ENCODE measurements at regions not wholly inside any gene's neighbourhood (a gene's known extent, or its start where the extent isn't known, plus 50 kb on each side); places are given as distances from the start of the nearest gene placed in this dataset.

DNA sequence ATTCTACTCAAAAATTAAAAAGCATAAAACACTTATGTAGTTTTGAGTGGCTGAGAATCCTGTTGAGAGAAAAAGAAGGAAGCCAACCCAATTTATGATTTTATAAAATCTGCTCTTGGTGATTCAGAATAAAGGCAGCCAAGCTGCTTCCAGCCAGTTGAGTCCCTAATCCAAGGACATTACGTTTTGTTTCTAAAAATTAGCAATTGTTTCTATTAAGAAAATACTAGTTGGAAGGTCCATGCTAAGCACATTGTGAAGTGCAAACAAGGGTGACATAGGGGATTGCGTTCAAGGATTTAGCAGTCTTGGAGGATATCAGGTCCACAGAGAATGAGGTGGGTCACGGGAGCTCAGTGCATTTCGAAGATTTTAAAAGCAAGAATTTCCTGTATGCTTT is 987.7 kb downstream of the TYW1 start:
- Mint-ChIP-seq H3K36me3 (ENCODE audit: insufficient read depth) (no peaks in the 10 kb centered on the region), H3K27ac (ENCODE audit: low read depth) (no peak overlapping the region), H3K9me3 (peaks cover 17% of the 10 kb centered on the region), H3K4me1 (no peaks in the 10 kb centered on the region), H3K27me3 (no peaks in the 10 kb centered on the region), H3K4me3 (no peak overlapping the region)
- ATAC-seq (replicated peaks; ENCODE audit: extremely low read depth, poor library complexity, severe bottlenecking) (no peak), DNase-seq (ENCODE audit: low spot score in 2 of 2) (no peak)

DNA sequence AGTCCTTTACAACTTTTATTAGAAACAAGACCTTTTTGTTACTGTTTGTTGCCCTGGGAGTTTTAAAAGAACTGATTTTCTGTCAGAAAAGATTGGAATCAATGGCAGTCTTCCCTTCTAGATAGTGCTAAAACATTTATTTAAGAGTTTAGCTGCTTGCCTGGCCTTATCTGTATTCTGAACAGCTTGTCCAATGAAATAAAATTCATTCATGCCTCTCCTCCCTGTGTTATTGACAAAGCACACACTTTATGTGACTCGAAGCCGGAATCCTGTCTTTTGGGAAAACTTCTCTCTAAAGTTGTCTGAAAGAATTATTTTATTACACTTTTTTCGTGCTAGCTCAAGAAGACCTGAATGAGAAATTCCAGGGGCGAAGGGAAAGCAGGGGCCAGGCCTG is 992.5 kb downstream of the TYW1 start:
- Mint-ChIP-seq H3K4me3 (no peak overlapping the region), H3K27me3 (no peaks in the 10 kb centered on the region), H3K4me1 (no peaks in the 10 kb centered on the region), H3K36me3 (ENCODE audit: insufficient read depth) (peaks cover 2% of the 10 kb centered on the region), H3K27ac (ENCODE audit: low read depth) (no peak overlapping the region), H3K9me3 (no peaks in the 10 kb centered on the region)
- no peak for DNase-seq (ENCODE audit: low spot score in 2 of 2)
- no peak for ATAC-seq (replicated peaks; ENCODE audit: extremely low read depth, poor library complexity, severe bottlenecking)

DNA sequence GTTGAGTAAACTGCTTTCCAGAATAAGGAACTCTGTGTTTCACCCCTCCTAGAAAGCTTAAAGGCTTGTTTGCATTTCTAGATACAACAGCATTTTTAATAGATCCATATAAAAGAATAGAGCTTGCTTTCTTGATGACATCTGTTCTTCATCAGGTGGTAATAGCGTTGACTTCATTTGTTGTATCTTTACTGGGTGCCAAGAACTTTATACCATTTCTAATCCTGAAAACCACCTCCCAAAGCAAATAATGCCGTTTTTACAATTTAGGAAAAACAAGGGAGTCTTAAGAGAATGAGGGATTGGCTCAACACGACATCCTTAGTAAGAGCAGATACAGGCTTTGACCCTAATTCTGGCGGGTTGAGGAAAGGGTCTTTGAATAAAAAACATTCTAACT is 993.4 kb downstream of the TYW1 start:
- Mint-ChIP-seq H3K27me3 (no peaks in the 10 kb centered on the region), H3K36me3 (ENCODE audit: insufficient read depth) (peaks cover 2% of the 10 kb centered on the region), H3K4me1 (no peaks in the 10 kb centered on the region), H3K27ac (ENCODE audit: low read depth) (no peak overlapping the region), H3K9me3 (no peaks in the 10 kb centered on the region), H3K4me3 (no peak overlapping the region)
- ATAC-seq (replicated peaks; ENCODE audit: extremely low read depth, poor library complexity, severe bottlenecking) (no peak), DNase-seq (ENCODE audit: low spot score in 2 of 2) (no peak)

DNA sequence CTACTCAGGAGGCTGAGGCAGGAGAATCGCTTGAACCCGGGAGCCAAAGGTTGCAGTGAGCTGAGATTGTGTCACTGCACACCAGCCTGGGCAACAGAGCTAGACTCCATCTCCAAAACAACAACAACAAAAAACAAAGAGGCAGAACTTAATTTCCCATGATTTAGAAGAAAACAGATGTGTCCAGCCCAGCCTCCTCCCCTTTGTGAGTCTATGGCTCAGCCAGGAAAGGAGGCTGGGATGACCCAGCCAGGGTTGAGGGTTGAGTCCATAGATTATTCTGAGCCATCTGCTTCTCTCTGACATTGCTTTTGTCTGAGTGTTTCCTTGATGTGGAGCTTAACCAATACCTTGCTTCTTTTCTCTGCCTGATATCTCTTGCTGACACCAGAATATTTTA is 994.1 kb downstream of the TYW1 start:
- Mint-ChIP-seq H3K4me1 (no peaks in the 10 kb centered on the region), H3K4me3 (no peak overlapping the region), H3K27ac (ENCODE audit: low read depth) (no peak overlapping the region), H3K36me3 (ENCODE audit: insufficient read depth) (peaks cover 2% of the 10 kb centered on the region), H3K27me3 (no peaks in the 10 kb centered on the region), H3K9me3 (no peaks in the 10 kb centered on the region)
- ATAC-seq (replicated peaks; ENCODE audit: extremely low read depth, poor library complexity, severe bottlenecking), result no peak
- DNase-seq (ENCODE audit: low spot score in 2 of 2), result no peak

- Mint-ChIP-seq H3K9me3 (no peaks in the 10 kb centered on the region), H3K36me3 (ENCODE audit: insufficient read depth) (peaks cover 2% of the 10 kb centered on the region), H3K4me1 (no peaks in the 10 kb centered on the region), H3K4me3 (no peak overlapping the region), H3K27ac (ENCODE audit: low read depth) (no peak overlapping the region), H3K27me3 (no peaks in the 10 kb centered on the region)
- no peak for ATAC-seq (replicated peaks; ENCODE audit: extremely low read depth, poor library complexity, severe bottlenecking)
- DNase-seq (ENCODE audit: low spot score in 2 of 2), result no peak
Measured at GRCh38 chr7:67992287-67992686, 995.7 kb downstream of the TYW1 start.

- H3K9me3 Mint-ChIP-seq, result peaks cover 17% of the 10 kb centered on the region
- H3K36me3 Mint-ChIP-seq (ENCODE audit: insufficient read depth), result no peaks in the 10 kb centered on the region
- ATAC-seq (replicated peaks; ENCODE audit: extremely low read depth, poor library complexity, severe bottlenecking) (no peak), DNase-seq (ENCODE audit: low spot score in 2 of 2) (no peak)
- no peaks in the 10 kb centered on the region for H3K4me1 Mint-ChIP-seq
- H3K27me3 Mint-ChIP-seq, result no peaks in the 10 kb centered on the region
- no peak overlapping the region for H3K27ac Mint-ChIP-seq (ENCODE audit: low read depth)
- no peak overlapping the region for H3K4me3 Mint-ChIP-seq
Measured at GRCh38 chr7:68005992-68006391, 1009.4 kb downstream of the TYW1 start.

GRCh38 chr7:68006619-68007018 is 1010.0 kb downstream of the TYW1 start:
- Mint-ChIP-seq H3K27ac (ENCODE audit: low read depth) (no peak overlapping the region), H3K27me3 (no peaks in the 10 kb centered on the region), H3K9me3 (peaks cover 22% of the 10 kb centered on the region), H3K4me3 (no peak overlapping the region), H3K36me3 (ENCODE audit: insufficient read depth) (no peaks in the 10 kb centered on the region), H3K4me1 (no peaks in the 10 kb centered on the region)
- ATAC-seq (replicated peaks; ENCODE audit: extremely low read depth, poor library complexity, severe bottlenecking) (no peak), DNase-seq (ENCODE audit: low spot score in 2 of 2) (no peak)

DNA sequence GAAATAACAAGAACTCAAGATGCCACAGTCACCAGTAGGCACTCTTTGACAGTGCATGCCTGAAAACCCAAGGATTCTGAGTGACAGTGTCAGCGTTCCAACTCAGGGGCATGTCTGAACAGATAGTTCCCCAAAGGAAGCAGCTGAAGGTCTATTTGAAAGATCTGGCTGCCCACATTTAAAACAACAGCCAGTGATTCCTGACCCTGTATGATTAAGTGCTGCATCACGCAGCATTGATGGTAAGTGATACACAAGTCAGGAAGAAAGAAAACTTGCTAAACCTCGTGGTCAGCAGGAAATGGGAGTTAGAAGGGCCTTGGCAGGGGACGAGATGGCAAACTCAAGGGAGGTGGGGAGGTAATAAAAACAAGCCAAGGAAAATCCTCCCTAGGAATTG is 1013.1 kb downstream of the TYW1 start:
- Mint-ChIP-seq H3K36me3 (ENCODE audit: insufficient read depth) (no peaks in the 10 kb centered on the region), H3K4me1 (no peaks in the 10 kb centered on the region), H3K4me3 (no peak overlapping the region), H3K27ac (ENCODE audit: low read depth) (no peak overlapping the region), H3K9me3 (peaks cover 17% of the 10 kb centered on the region), H3K27me3 (no peaks in the 10 kb centered on the region)
- ATAC-seq (replicated peaks; ENCODE audit: extremely low read depth, poor library complexity, severe bottlenecking) (no peak), DNase-seq (ENCODE audit: low spot score in 2 of 2) (no peak)

DNA sequence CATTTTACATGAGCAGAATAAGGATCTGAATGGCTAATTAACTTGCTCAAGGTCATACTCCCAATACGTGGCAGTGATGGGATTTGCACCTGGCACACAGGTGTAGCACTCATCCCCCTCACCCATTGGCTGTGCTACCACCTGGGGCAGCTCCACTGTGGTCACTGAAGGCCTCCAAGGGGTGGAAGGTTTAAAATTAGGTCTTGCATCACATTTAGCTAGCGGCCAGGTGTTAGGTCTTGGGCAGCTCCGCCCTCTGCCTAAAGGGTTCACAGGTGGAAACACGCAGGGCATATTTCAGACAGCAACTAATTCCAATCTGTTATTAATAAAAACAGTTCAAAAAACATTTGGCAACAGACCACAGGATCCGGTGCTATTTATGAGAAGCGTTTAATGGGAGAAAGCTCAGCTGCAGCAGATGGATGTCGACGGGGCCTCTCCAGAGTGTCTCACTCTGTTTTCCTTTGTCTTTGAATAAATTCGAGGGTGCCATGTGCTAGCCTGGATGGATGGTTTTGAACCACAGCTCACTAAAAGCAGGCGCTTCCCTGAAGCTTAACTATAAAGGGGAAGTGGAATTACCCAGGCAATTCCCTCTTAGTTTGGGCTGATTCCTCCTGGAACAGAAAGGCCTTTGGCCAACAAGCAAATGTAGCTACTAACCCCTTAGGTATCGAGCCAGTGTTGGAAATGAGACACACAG is 1017.6 kb downstream of the TYW1 start:
- no peaks in the 10 kb centered on the region for H3K4me1 Mint-ChIP-seq
- no peak overlapping the region for H3K27ac Mint-ChIP-seq (ENCODE audit: low read depth)
- no peak overlapping the region for H3K4me3 Mint-ChIP-seq
- no peak for ATAC-seq (replicated peaks; ENCODE audit: extremely low read depth, poor library complexity, severe bottlenecking)
- no peak for DNase-seq (ENCODE audit: low spot score in 2 of 2)
- H3K27me3 Mint-ChIP-seq, result no peaks in the 10 kb centered on the region
- no peaks in the 10 kb centered on the region for H3K36me3 Mint-ChIP-seq (ENCODE audit: insufficient read depth)
- peaks cover 22% of the 10 kb centered on the region for H3K9me3 Mint-ChIP-seq

DNA sequence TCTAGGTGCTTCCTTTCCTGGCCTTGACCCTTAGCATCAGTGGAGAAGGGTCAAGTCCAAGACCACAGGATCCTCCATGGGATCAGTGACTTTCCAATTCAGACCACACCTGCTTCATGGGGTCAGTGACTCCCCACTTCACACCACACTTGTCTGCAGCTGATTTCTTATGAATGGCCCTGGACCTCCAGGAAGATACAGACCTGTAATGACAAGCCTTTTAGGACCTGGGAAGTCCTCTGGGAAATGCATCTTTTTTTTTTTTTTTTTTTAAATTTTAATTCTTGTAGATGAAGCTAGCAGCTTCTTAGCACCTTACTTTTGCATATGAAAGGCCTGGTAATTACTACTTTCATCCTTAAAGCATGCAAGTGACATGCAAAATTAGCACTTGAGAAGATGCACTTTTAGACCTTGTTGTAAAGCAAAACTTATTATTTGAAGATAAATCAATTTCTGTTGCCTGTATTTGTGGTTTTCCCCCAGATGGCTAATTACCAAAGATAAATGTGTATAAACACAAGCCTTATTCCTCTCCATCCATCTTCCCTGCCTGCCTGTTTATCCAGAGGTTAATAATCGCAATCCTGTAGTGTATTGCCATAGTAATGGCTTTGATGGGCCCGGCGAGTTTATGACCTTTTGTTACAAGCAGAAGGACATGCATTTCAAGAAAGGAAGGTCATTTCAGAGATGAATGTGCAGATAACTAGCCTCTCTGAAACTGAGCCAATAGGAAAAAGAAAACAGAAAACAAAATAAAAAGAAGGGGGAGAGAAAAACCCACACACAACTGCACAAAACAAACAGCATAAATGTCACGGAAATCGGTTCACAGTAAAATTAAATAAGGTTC is 1018.7 kb downstream of the TYW1 start:
- H3K4me1 Mint-ChIP-seq, result no peaks in the 10 kb centered on the region
- DNase-seq (ENCODE audit: low spot score in 2 of 2) (no peak), ATAC-seq (replicated peaks; ENCODE audit: extremely low read depth, poor library complexity, severe bottlenecking) (no peak)
- H3K9me3 Mint-ChIP-seq, result peaks cover 22% of the 10 kb centered on the region
- no peaks in the 10 kb centered on the region for H3K36me3 Mint-ChIP-seq (ENCODE audit: insufficient read depth)
- H3K27me3 Mint-ChIP-seq, result no peaks in the 10 kb centered on the region
- no peak overlapping the region for H3K4me3 Mint-ChIP-seq
- H3K27ac Mint-ChIP-seq (ENCODE audit: low read depth), result no peak overlapping the region

GRCh38 chr7:68015978-68016532 is 1019.4 kb downstream of the TYW1 start:
- no peaks in the 10 kb centered on the region for H3K27me3 Mint-ChIP-seq
- H3K36me3 Mint-ChIP-seq (ENCODE audit: insufficient read depth), result no peaks in the 10 kb centered on the region
- no peaks in the 10 kb centered on the region for H3K4me1 Mint-ChIP-seq
- DNase-seq (ENCODE audit: low spot score in 2 of 2), result no peak
- ATAC-seq (replicated peaks; ENCODE audit: extremely low read depth, poor library complexity, severe bottlenecking), result no peak
- H3K4me3 Mint-ChIP-seq, result no peak overlapping the region
- no peak overlapping the region for H3K27ac Mint-ChIP-seq (ENCODE audit: low read depth)
- H3K9me3 Mint-ChIP-seq, result peaks cover 22% of the 10 kb centered on the region

DNA sequence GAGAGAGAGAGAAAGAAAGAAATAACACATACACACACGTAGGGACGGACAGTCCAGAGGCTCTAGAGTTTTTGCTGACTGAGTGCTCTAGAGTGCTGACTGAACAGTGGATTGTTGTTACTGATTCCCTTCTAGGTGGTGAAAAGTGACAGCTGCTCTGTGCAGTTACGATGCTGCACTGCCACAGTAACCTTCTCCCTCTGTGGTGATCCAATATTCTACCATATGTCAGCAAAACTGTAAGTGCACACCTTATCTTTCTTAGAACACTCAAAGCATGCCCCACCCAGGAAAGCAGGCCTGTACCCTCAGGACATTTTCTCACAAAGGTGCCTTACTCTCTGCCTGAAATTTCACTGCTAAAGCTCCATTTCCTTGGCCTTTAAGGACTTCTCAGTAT is 1023.5 kb downstream of the TYW1 start:
- Mint-ChIP-seq H3K27ac (ENCODE audit: low read depth) (no peak overlapping the region), H3K4me1 (no peaks in the 10 kb centered on the region), H3K36me3 (ENCODE audit: insufficient read depth) (no peaks in the 10 kb centered on the region), H3K27me3 (no peaks in the 10 kb centered on the region), H3K9me3 (peaks cover 14% of the 10 kb centered on the region), H3K4me3 (no peak overlapping the region)
- no peak for ATAC-seq (replicated peaks; ENCODE audit: extremely low read depth, poor library complexity, severe bottlenecking)
- no peak for DNase-seq (ENCODE audit: low spot score in 2 of 2)

DNA sequence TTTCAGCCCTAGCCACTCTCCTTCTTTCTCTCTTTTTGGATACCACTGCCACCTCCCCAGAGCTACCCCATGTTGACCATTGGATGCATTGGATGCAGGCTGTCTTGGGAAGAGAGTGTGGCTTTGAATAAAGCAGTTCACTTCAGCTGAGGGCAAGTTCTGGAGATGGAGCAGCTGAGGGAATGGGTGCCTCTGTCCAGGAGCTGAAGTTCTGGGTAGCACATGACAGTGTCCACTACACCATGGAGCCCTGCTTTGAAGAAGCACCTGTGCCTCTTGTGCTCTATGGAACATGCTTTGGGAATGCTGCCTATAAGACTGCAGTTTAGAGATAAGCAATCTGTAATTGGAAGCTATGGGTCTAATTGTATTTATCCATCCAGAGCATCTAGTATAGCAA is 1028.7 kb downstream of the TYW1 start:
- H3K27ac Mint-ChIP-seq (ENCODE audit: low read depth), result no peak overlapping the region
- DNase-seq (ENCODE audit: low spot score in 2 of 2) (no peak), ATAC-seq (replicated peaks; ENCODE audit: extremely low read depth, poor library complexity, severe bottlenecking) (no peak)
- H3K27me3 Mint-ChIP-seq, result no peaks in the 10 kb centered on the region
- H3K4me3 Mint-ChIP-seq, result no peak overlapping the region
- no peaks in the 10 kb centered on the region for H3K9me3 Mint-ChIP-seq
- H3K36me3 Mint-ChIP-seq (ENCODE audit: insufficient read depth), result peaks cover 1% of the 10 kb centered on the region
- no peaks in the 10 kb centered on the region for H3K4me1 Mint-ChIP-seq

Data from central memory CD8-positive, alpha-beta T cell (primary cell).